ENCODE measurements at regions not wholly inside any gene's neighbourhood (a gene's known extent, or its start where the extent isn't known, plus 50 kb on each side); places are given as distances from the start of the nearest gene placed in this dataset.

- TF ChIP-seq CTCF (IDR thresholded peaks at IDR 0.05), result no peak
- no peak for TF ChIP-seq EZH2 (IDR thresholded peaks at IDR 0.05; ENCODE audit: borderline replicate concordance, insufficient read depth, low read depth, low read length, poor library complexity, severe bottlenecking)
Observed at GRCh38 chr7:118059209-118059608, 124.8 kb upstream of the LSM8 start.

Measured in B cell (primary cell).